ENCODE measurements at regions not wholly inside any gene's neighbourhood (a gene's known extent, or its start where the extent isn't known, plus 50 kb on each side); places are given as distances from the start of the nearest gene placed in this dataset.
"Not testable (repeated sequence)": the region's sequence is repeated elsewhere in the genome, so short reads cannot be mapped to it uniquely, and the experiment has no call there.

DNA sequence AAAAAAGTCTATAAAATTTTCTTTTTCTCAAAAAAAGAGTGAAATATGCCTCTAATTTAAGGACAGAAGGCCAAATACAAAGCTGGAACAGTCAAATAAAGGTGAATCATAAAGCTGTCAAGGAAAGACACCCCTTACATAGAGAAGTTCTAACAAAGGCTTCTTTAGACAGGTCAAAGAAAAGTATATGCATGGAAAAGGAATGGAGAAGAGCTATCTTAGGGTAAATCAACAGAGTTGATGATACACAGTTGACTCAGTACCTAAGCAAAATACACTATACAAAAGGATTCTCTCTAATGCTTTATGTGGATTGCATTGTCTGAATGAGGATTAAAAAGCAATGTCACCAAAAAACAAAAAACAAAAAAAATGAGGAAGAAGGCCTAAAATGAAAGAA lies 214.8 kb downstream of the TXNL1 start:
- no peak for DNase-seq
- Histone ChIP-seq H3K4me3 (ENCODE audit: low read depth, low read length) (no peak overlapping the region), H3K9me3 (ENCODE audit: severe bottlenecking) (no peaks in the 10 kb centered on the region), H3K27me3 (ENCODE audit: insufficient read depth, low read depth, severe bottlenecking) (no peaks in the 10 kb centered on the region), H3K27ac (no peak overlapping the region), H3K36me3 (no peaks in the 10 kb centered on the region)
- TF ChIP-seq, protein P1, sequence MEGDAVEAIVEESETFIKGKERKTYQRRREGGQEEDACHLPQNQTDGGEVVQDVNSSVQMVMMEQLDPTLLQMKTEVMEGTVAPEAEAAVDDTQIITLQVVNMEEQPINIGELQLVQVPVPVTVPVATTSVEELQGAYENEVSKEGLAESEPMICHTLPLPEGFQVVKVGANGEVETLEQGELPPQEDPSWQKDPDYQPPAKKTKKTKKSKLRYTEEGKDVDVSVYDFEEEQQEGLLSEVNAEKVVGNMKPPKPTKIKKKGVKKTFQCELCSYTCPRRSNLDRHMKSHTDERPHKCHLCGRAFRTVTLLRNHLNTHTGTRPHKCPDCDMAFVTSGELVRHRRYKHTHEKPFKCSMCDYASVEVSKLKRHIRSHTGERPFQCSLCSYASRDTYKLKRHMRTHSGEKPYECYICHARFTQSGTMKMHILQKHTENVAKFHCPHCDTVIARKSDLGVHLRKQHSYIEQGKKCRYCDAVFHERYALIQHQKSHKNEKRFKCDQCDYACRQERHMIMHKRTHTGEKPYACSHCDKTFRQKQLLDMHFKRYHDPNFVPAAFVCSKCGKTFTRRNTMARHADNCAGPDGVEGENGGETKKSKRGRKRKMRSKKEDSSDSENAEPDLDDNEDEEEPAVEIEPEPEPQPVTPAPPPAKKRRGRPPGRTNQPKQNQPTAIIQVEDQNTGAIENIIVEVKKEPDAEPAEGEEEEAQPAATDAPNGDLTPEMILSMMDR (IDR thresholded peaks at IDR 0.05; ENCODE audit: low read depth, low read length): no peak

- no peak for DNase-seq
These were observed 216.7 kb downstream of the TXNL1 start for GRCh38 chr18:56421647-56422046.

GRCh38 chr18:56420868-56421267 lies 217.5 kb downstream of the TXNL1 start:
- H3K27me3 ChIP-seq (ENCODE audit: insufficient read depth, low read depth, severe bottlenecking); H3K36me3 ChIP-seq; H3K27ac ChIP-seq; H3K9me3 ChIP-seq (ENCODE audit: severe bottlenecking); H3K4me3 ChIP-seq (ENCODE audit: low read depth, low read length); DNase-seq: not testable (repeated sequence)

More at GRCh38 chr18:56421647-56422046, 216.7 kb downstream of the TXNL1 start:
- Histone ChIP-seq H3K4me3 (ENCODE audit: low read depth, low read length) (no peak overlapping the region), H3K36me3 (no peaks in the 10 kb centered on the region), H3K27me3 (ENCODE audit: insufficient read depth, low read depth, severe bottlenecking) (no peaks in the 10 kb centered on the region), H3K27ac (no peak overlapping the region), H3K9me3 (ENCODE audit: severe bottlenecking) (no peaks in the 10 kb centered on the region)
- TF ChIP-seq, protein P1 (IDR thresholded peaks at IDR 0.05; ENCODE audit: low read depth, low read length): no peak

DNA sequence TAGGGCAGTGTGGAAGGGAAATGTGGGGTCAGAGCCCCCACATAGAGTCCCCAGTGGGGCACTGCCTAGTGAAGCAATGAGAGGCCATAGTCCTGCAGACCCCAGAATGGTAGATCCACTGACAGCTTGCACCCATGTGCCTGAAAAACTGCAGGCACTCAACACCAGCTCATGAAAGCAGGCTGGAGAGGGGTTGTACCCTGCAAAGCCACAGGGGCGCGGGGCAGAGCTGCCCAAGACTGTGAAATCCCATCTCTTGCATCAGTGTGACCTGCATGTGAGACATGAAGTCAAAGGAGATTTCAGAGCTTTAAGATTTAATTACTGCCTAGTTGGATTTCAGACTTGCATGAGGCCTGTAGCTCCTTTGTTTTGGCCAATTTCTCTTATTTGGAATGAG lies 224.0 kb downstream of the TXNL1 start:
- Histone ChIP-seq H3K27ac (no peak overlapping the region), H3K27me3 (ENCODE audit: insufficient read depth, low read depth, severe bottlenecking) (no peaks in the 10 kb centered on the region)

GRCh38 chr18:56413862-56414261 lies 224.5 kb downstream of the TXNL1 start:
- TF ChIP-seq, protein P1 (IDR thresholded peaks at IDR 0.05; ENCODE audit: low read depth, low read length): no peak
- Histone ChIP-seq H3K4me3 (ENCODE audit: low read depth, low read length) (no peak overlapping the region), H3K9me3 (ENCODE audit: severe bottlenecking) (no peaks in the 10 kb centered on the region), H3K27me3 (ENCODE audit: insufficient read depth, low read depth, severe bottlenecking) (no peaks in the 10 kb centered on the region), H3K27ac (no peak overlapping the region), H3K36me3 (no peaks in the 10 kb centered on the region)
- no peak for DNase-seq

More for the DNA sequence above, 224.0 kb downstream of the TXNL1 start:
- H3K36me3 ChIP-seq: no peaks in the 10 kb centered on the region
- no peak overlapping the region for H3K4me3 ChIP-seq (ENCODE audit: low read depth, low read length)
- no peaks in the 10 kb centered on the region for H3K9me3 ChIP-seq (ENCODE audit: severe bottlenecking)
- no peak for DNase-seq
- TF ChIP-seq, protein P1 (IDR thresholded peaks at IDR 0.05; ENCODE audit: low read depth, low read length): no peak

- no peak for DNase-seq
- TF ChIP-seq, protein P1 (IDR thresholded peaks at IDR 0.05; ENCODE audit: low read depth, low read length): no peak
- Histone ChIP-seq H3K27me3 (ENCODE audit: insufficient read depth, low read depth, severe bottlenecking) (no peaks in the 10 kb centered on the region), H3K4me3 (ENCODE audit: low read depth, low read length) (no peak overlapping the region), H3K27ac (no peak overlapping the region), H3K9me3 (ENCODE audit: severe bottlenecking) (no peaks in the 10 kb centered on the region), H3K36me3 (no peaks in the 10 kb centered on the region)
These were observed 225.4 kb downstream of the TXNL1 start for GRCh38 chr18:56412951-56413350.
